B cell (primary cell): ENCODE measurements at regions not wholly inside any gene's neighbourhood (a gene's known extent, or its start where the extent isn't known, plus 50 kb on each side); places are given as distances from the start of the nearest gene placed in this dataset.

Source experiments
- ATAC-seq: fragments of 200-7000 bp; cut with Tn5 transposase; one replicate; pipeline ENCODE4 v1.10.0; 2021; ENCODE audit warnings: low read depth, mild to moderate bottlenecking, moderate number of reproducible peaks, moderate library complexity
- CTCF ChIA-PET: fragments of 350-600 bp; sonication (Branson Sonifier 250); formaldehyde crosslinking; loops from one replicate; lab custom pipeline; 2021; ENCODE audit warnings: antibody characterized with exemption, inconsistent platforms; lab: Charles Lee
- POLR2A ChIA-PET: fragments of 350-600 bp; sonication (Branson Sonifier 250); formaldehyde crosslinking; loops from one replicate; lab custom pipeline; 2021; ENCODE audit warnings: antibody characterized with exemption; lab: Charles Lee
- DNase-seq: peaks from one replicate; pipeline ENCODE4 v3.0.0; 2013
- H2AFZ ChIP-seq: 2 replicates; pipeline ENCODE4 v1.6.1; 2012; ENCODE audit warnings: mild to moderate bottlenecking, low read depth, low read length; ENCODE audit not compliant: insufficient read depth, poor library complexity, severe bottlenecking
- H3K27ac ChIP-seq, 2 donors: 1 replicate in 1 of 2; 2 replicates in 1 of 2; pipeline ENCODE4 v1.5.1; 2012 to 2013; ENCODE audit warnings: low read length in 2 of 2, mild to moderate bottlenecking in 2 of 2, moderate library complexity in 1 of 2
- H3K27me3 ChIP-seq, 4 experiments: fragments of 200-600 bp in 1 of 4; sonication (generic) in 1 of 4; replicated peaks in 1 of 4; 1 replicate in 2 of 4; 2 replicates in 2 of 4; pipeline versions ENCODE4 v1.6.1 to v1.7.0; 2013 to 2016; ENCODE audit warnings: low read length in 3 of 4, mild to moderate bottlenecking in 2 of 4, mixed read lengths in 1 of 4, moderate library complexity in 1 of 4; ENCODE audit not compliant: insufficient read depth in 4 of 4, control insufficient read depth in 3 of 4; ENCODE audit errors: control extremely low read depth in 1 of 4
- H3K36me3 ChIP-seq, 2 experiments: replicated peaks in 1 of 2; 1 replicate in 1 of 2; 2 replicates in 1 of 2; pipeline versions ENCODE4 v1.6.1 to v1.7.1; 2013; ENCODE audit warnings: low read length in 1 of 2; ENCODE audit not compliant: insufficient read depth in 2 of 2, control insufficient read depth in 1 of 2; ENCODE audit errors: control extremely low read depth in 1 of 2, extremely low read depth in 1 of 2
- H3K4me1 ChIP-seq, 2 donors: fragments of 200-600 bp in 1 of 2; sonication (generic) in 1 of 2; 1 replicate in 1 of 2; 2 replicates in 1 of 2; pipeline versions ENCODE4 v1.5.1 to v1.6.1; 2013 to 2017; ENCODE audit warnings: low read length in 2 of 2; ENCODE audit not compliant: control insufficient read depth in 2 of 2, insufficient read depth in 2 of 2
- H3K4me2 ChIP-seq: replicated peaks from 2 replicates; pipeline ENCODE3; 2012; ENCODE audit warnings: mild to moderate bottlenecking, low read depth, low read length; ENCODE audit not compliant: poor library complexity, severe bottlenecking
- H3K4me3 ChIP-seq, 5 experiments: fragments of 200-600 bp in 1 of 5; sonication (generic) in 1 of 5; 1 replicate in 3 of 5; 2 replicates in 2 of 5; pipeline versions ENCODE4 v1.5.1 to v1.7.0; 2011 to 2016; ENCODE audit warnings: low read length in 4 of 5, mild to moderate bottlenecking in 4 of 5, low read depth in 2 of 5, control low read depth in 1 of 5, moderate library complexity in 1 of 5; ENCODE audit not compliant: insufficient read depth in 1 of 5; ENCODE audit errors: control extremely low read depth in 1 of 5, extremely low read depth in 1 of 5
- H3K79me2 ChIP-seq: fragments of 200-600 bp; sonication (generic); one replicate; pipeline ENCODE4 v1.6.0; 2016; ENCODE audit warnings: low read length; ENCODE audit not compliant: control insufficient read depth, insufficient read depth
- H3K9ac ChIP-seq: fragments of 200-600 bp; sonication (generic); 2 replicates; pipeline ENCODE4 v1.6.1; 2017; ENCODE audit warnings: mild to moderate bottlenecking, low read length, moderate library complexity
- H3K9me3 ChIP-seq, 3 donors: one replicate each; pipeline versions ENCODE4 v1.6.1 to v1.7.1; 2013; ENCODE audit warnings: low read length in 2 of 3; ENCODE audit not compliant: control insufficient read depth in 2 of 3, insufficient read depth in 1 of 3; ENCODE audit errors: control extremely low read depth in 1 of 3
- H4K20me1 ChIP-seq: 2 replicates; pipeline ENCODE4 v1.6.0; 2012; ENCODE audit warnings: mild to moderate bottlenecking, low read length; ENCODE audit not compliant: insufficient read depth, control insufficient read depth, poor library complexity, severe bottlenecking
- H3K27ac Mint-ChIP-seq: one replicate; pipeline ENCODE4 v1.8.0; 2021; ENCODE audit warnings: mixed read lengths
- H3K27me3 Mint-ChIP-seq: one replicate; pipeline ENCODE4 v1.8.0; 2021; ENCODE audit warnings: mixed read lengths
- H3K4me1 Mint-ChIP-seq: one replicate; pipeline ENCODE4 v1.8.0; 2021; ENCODE audit warnings: mixed read lengths
- H3K4me3 Mint-ChIP-seq: one replicate; pipeline ENCODE4 v1.8.0; 2021; ENCODE audit warnings: mixed read lengths
- H3K9me3 Mint-ChIP-seq: one replicate; pipeline ENCODE4 v1.8.0; 2022; ENCODE audit warnings: mixed read lengths; ENCODE audit not compliant: insufficient read depth
- CTCF ChIP-seq: fragments of 200-600 bp; IDR thresholded peaks from one replicate; pipeline ENCODE4 v1.8.0; 2022; ENCODE audit warnings: antibody characterized with exemption, mild to moderate bottlenecking
- EZH2 ChIP-seq: IDR thresholded peaks from 2 replicates; pipeline ENCODE4 v1.6.1; 2012; ENCODE audit warnings: borderline replicate concordance, low read depth, mild to moderate bottlenecking, moderate library complexity, low read length; ENCODE audit not compliant: insufficient read depth, poor library complexity, severe bottlenecking
- WGBS: methylation state at CpG from one replicate; pipeline ENCODE4 v1.1.5; 2013; ENCODE audit warnings: missing lambda C conversion rate; ENCODE audit not compliant: insufficient coverage; 5-methylcytosine and 5-hydroxymethylcytosine counted together
- intact Hi-C: fragments of 100-400 bp; cut with micrococcal nuclease; formaldehyde crosslinking; loops from one replicate; pipeline ENCODE4 v1.10.0; 2022

- ATAC-seq (no peak), DNase-seq (no peak)
- Histone ChIP-seq H3K4me3 (no peak overlapping the region), H3K4me2 (no peak overlapping the region), H3K79me2 (no peaks in the 10 kb centered on the region), H3K9me3 (peaks cover 0 to 2% (median 0%) of the 10 kb centered on the region in 3 donors), H3K27ac (no peak overlapping the region), H3K27me3 (peaks cover 0 to 2% (median 0%) of the 10 kb centered on the region in 4 experiments), H4K20me1 (no peaks in the 10 kb centered on the region), H2AFZ (no peak overlapping the region), H3K36me3 (no peaks in the 10 kb centered on the region), H3K9ac (no peak overlapping the region), H3K4me1 (no peaks in the 10 kb centered on the region)
- CTCF ChIA-PET: no interaction called here
- intact Hi-C loops: no loop called here
- 95% methylated on average over 8 of the region's 12 CpGs for WGBS
- Mint-ChIP-seq H3K27ac (no peak overlapping the region), H3K4me3 (no peak overlapping the region), H3K9me3 (no peaks in the 10 kb centered on the region), H3K27me3 (peaks cover 20% of the 10 kb centered on the region), H3K4me1 (no peaks in the 10 kb centered on the region)
- POLR2A ChIA-PET: no interaction called here
- TF ChIP-seq CTCF: no peak
- no peak for TF ChIP-seq EZH2
Observed at GRCh38 chrX:39536211-39536610, 561.5 kb downstream of the BCOR start.

GRCh38 chrX:39541881-39542280, 555.9 kb downstream of the BCOR start:
- Histone ChIP-seq H3K36me3 (no peaks in the 10 kb centered on the region), H3K4me3 (no peak overlapping the region), H2AFZ (no peak overlapping the region), H3K27ac (no peak overlapping the region), H3K4me1 (no peaks in the 10 kb centered on the region), H3K79me2 (no peaks in the 10 kb centered on the region), H3K9me3 (no peaks in the 10 kb centered on the region), H3K27me3 (peaks cover 0 to 2% (median 0%) of the 10 kb centered on the region in 4 experiments), H3K9ac (no peak overlapping the region), H4K20me1 (no peaks in the 10 kb centered on the region), H3K4me2 (no peak overlapping the region)
- CTCF ChIA-PET: no interaction called here
- no peak overlapping the region for H3K27ac Mint-ChIP-seq
- intact Hi-C loops: no loop called here
- POLR2A ChIA-PET: no interaction called here
- 73% methylated on average over 3 of the region's 5 CpGs for WGBS
- peaks cover 6% of the 10 kb centered on the region for H3K27me3 Mint-ChIP-seq
- no peak overlapping the region for H3K4me3 Mint-ChIP-seq
- DNase-seq: no peak
- H3K4me1 Mint-ChIP-seq: no peaks in the 10 kb centered on the region
- TF ChIP-seq CTCF: no peak
- TF ChIP-seq EZH2: no peak
- no peaks in the 10 kb centered on the region for H3K9me3 Mint-ChIP-seq
- ATAC-seq: no peak
